ENCODE measurements at regions not wholly inside any gene's neighbourhood (a gene's known extent, or its start where the extent isn't known, plus 50 kb on each side); places are given as distances from the start of the nearest gene placed in this dataset.

- Histone ChIP-seq H3K4me3 (no peak overlapping the region), H3K9me3 (peaks cover 0 to 36% (median 0%) of the 10 kb centered on the region in 4 donors), H3K4me1 (no peaks in the 10 kb centered on the region), H3K27me3 (no peaks in the 10 kb centered on the region), H3K36me3 (no peaks in the 10 kb centered on the region), H3K27ac (no peak overlapping the region)
- no peak for TF ChIP-seq CTCF (IDR thresholded peaks at IDR 0.05)
- WGBS, 2 donors = 96 to 97% methylated on average over 14 of the region's 14 CpGs
- no peak for DNase-seq (ENCODE audit: low spot score in 2 of 2)
These were observed 185.8 kb downstream of the SHOX start for GRCh38 chrX:816411-816810.

GRCh38 chrX:810186-810585 lies 179.6 kb downstream of the SHOX start:
- H3K4me1 ChIP-seq = no peaks in the 10 kb centered on the region
- no peaks in the 10 kb centered on the region for H3K27me3 ChIP-seq
- H3K4me3 ChIP-seq = no peak overlapping the region
- no peaks in the 10 kb centered on the region for H3K36me3 ChIP-seq
- no peak for TF ChIP-seq CTCF (IDR thresholded peaks at IDR 0.05)
- no peak for TF ChIP-seq EP300 (IDR thresholded peaks at IDR 0.05)
- no peak for TF ChIP-seq POLR2A (IDR thresholded peaks at IDR 0.05)
- H3K27ac ChIP-seq = no peak overlapping the region
- H3K9me3 ChIP-seq = peaks cover 0 to 5% (median 0%) of the 10 kb centered on the region in 4 donors
- DNase-seq (ENCODE audit: low spot score in 2 of 2) = no peak
- WGBS, 2 donors = 87 to 92% methylated on average over 5 of the region's 5 CpGs

GRCh38 chrX:809081-809480 lies 178.5 kb downstream of the SHOX start:
- WGBS, 2 donors = 87 to 88% methylated on average over 11 of the region's 11 CpGs
- DNase-seq (ENCODE audit: low spot score in 2 of 2) = no peak
- Histone ChIP-seq H3K9me3 (peaks cover 0 to 3% (median 0%) of the 10 kb centered on the region in 4 donors), H3K27ac (no peak overlapping the region), H3K4me3 (no peak overlapping the region), H3K27me3 (no peaks in the 10 kb centered on the region), H3K4me1 (no peaks in the 10 kb centered on the region), H3K36me3 (no peaks in the 10 kb centered on the region)
- TF ChIP-seq CTCF (IDR thresholded peaks at IDR 0.05) (no peak), EP300 (IDR thresholded peaks at IDR 0.05) (no peak), POLR2A (IDR thresholded peaks at IDR 0.05) (no peak)

- 80 to 98% methylated on average over 8 of the region's 8 CpGs for WGBS, 2 donors
- H3K4me1 ChIP-seq = no peaks in the 10 kb centered on the region
- no peaks in the 10 kb centered on the region for H3K36me3 ChIP-seq
- no peak for DNase-seq (ENCODE audit: low spot score in 2 of 2)
- no peak overlapping the region for H3K4me3 ChIP-seq
- no peaks in the 10 kb centered on the region for H3K27me3 ChIP-seq
- TF ChIP-seq EP300 (IDR thresholded peaks at IDR 0.05) (no peak), POLR2A (IDR thresholded peaks at IDR 0.05) (no peak), CTCF (IDR thresholded peaks at IDR 0.05) (no peak)
- no peak overlapping the region for H3K27ac ChIP-seq
- peaks cover 0 to 8% (median 0%) of the 10 kb centered on the region in 4 donors for H3K9me3 ChIP-seq
These were observed 176.0 kb downstream of the SHOX start for GRCh38 chrX:806586-806985.

- Histone ChIP-seq H3K4me1 (no peaks in the 10 kb centered on the region), H3K27me3 (no peaks in the 10 kb centered on the region), H3K27ac (no peak overlapping the region), H3K9me3 (peaks cover 0 to 10% (median 0%) of the 10 kb centered on the region in 4 donors), H3K4me3 (no peak overlapping the region), H3K36me3 (no peaks in the 10 kb centered on the region)
- DNase-seq (ENCODE audit: low spot score in 2 of 2) = no peak
- WGBS, 2 donors = 87% methylated on average over 11 of the region's 11 CpGs
- TF ChIP-seq POLR2A (IDR thresholded peaks at IDR 0.05) = no peak
- TF ChIP-seq EP300 (IDR thresholded peaks at IDR 0.05) = no peak
- TF ChIP-seq CTCF (IDR thresholded peaks at IDR 0.05) = no peak
These were observed 175.4 kb downstream of the SHOX start for GRCh38 chrX:805988-806387.
